ENCODE measurements at regions not wholly inside any gene's neighbourhood (a gene's known extent, or its start where the extent isn't known, plus 50 kb on each side); places are given as distances from the start of the nearest gene placed in this dataset.

DNA sequence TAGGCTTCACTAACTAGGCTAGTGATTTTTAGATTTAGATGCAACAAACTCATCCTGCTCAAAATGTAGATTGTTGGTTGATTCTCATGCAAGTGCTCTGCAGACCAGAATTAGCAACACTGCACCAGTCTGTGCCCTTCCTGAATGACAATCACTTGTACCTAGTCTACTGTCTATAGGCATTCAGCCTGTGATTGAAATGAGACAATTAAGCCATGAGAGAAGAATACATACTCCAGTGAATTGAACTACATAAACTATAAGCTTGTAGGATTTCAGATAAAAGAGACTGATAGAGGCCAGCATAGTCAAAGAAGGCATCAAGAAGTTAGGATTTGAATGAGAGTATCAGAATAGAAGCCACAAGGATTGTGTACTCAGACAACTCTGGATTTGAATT is 138.3 kb upstream of the NRXN1 start:
- Histone ChIP-seq H3K27me3 (no peaks in the 10 kb centered on the region), H3K27ac (no peak overlapping the region), H3K9me3 (no peaks in the 10 kb centered on the region), H3K36me3 (no peaks in the 10 kb centered on the region), H3K4me1 (no peaks in the 10 kb centered on the region), H3K4me3 (no peak overlapping the region)
- no peak for TF ChIP-seq EP300 (IDR thresholded peaks at IDR 0.05)
- TF ChIP-seq, protein P1, sequence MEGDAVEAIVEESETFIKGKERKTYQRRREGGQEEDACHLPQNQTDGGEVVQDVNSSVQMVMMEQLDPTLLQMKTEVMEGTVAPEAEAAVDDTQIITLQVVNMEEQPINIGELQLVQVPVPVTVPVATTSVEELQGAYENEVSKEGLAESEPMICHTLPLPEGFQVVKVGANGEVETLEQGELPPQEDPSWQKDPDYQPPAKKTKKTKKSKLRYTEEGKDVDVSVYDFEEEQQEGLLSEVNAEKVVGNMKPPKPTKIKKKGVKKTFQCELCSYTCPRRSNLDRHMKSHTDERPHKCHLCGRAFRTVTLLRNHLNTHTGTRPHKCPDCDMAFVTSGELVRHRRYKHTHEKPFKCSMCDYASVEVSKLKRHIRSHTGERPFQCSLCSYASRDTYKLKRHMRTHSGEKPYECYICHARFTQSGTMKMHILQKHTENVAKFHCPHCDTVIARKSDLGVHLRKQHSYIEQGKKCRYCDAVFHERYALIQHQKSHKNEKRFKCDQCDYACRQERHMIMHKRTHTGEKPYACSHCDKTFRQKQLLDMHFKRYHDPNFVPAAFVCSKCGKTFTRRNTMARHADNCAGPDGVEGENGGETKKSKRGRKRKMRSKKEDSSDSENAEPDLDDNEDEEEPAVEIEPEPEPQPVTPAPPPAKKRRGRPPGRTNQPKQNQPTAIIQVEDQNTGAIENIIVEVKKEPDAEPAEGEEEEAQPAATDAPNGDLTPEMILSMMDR (IDR thresholded peaks at IDR 0.05), result no peak
- TF ChIP-seq POLR2AphosphoS5 (IDR thresholded peaks at IDR 0.05), result no peak
- TF ChIP-seq POLR2A (IDR thresholded peaks at IDR 0.05), result no peak
- intact Hi-C loops (cut with DNase I), result no loop called here
- no peak for DNase-seq

DNA sequence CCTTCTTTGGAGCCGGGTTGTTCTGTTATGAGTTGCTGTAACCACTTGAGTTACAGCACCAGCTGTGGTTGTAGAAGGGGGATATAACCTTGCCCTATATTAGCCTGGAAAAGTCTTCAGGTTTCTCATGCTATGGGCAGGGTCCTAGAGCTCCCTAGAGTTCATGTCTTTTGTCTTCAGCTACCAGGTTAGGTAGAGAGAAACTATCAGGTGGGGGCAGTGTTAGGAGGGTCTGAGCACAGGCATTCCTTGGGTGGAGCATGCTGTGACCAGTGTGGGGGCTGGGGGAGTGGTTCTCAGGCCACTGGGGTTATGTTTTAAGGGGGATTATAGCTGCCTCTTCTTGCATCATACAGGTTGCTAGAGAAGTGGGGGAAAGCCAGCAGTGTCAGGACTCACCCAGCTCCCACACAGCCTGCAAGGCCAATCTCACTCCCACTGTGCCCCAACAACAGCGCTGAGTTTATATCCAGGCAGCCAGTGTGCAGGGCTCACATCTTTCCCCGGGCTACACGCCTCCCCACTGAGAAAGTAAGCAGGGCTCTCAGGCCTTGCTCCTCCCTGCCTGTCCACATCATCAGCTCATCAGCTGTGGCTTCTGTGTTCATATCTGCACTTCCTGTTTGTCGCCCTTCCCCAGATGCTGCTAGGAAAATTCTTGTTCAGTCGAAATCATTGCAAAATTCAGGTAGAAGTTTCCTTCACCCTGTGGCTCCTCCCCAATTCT is 133.8 kb upstream of the NRXN1 start:
- TF ChIP-seq POLR2A (IDR thresholded peaks at IDR 0.05), result no peak
- TF ChIP-seq, protein P1 (IDR thresholded peaks at IDR 0.05), result no peak
- no peak for TF ChIP-seq EP300 (IDR thresholded peaks at IDR 0.05)
- no peak for TF ChIP-seq POLR2AphosphoS5 (IDR thresholded peaks at IDR 0.05)
- H3K27me3 ChIP-seq, result no peaks in the 10 kb centered on the region
- intact Hi-C loops (cut with DNase I), result no loop called here
- H3K4me3 ChIP-seq, result no peak overlapping the region
- no peaks in the 10 kb centered on the region for H3K4me1 ChIP-seq
- no peaks in the 10 kb centered on the region for H3K36me3 ChIP-seq
- no peaks in the 10 kb centered on the region for H3K9me3 ChIP-seq
- DNase-seq, result no peak
- no peak overlapping the region for H3K27ac ChIP-seq
- 60 to 65% methylated on average over 6 of the region's 6 CpGs for WGBS, 2 donors

DNA sequence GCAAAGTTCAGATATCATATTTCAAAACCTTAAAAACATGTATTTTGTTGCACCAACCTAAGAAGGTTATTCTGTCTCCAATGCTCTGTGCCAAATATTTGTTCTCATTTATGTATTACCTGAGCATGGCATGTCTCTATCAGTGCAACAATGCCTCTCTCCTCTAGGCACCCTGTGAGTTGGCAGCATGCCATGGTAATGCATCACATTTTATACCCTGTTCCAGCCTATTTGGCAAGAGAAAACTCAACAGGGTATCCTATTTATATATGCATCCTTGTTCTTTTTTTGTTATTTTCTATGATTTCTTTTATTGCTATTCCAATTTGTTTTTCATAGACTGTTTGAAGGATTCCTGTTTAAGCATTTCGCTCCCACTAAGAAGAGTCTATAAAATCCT is 126.3 kb upstream of the NRXN1 start:
- intact Hi-C loops (cut with DNase I), result no loop called here
- no peak for DNase-seq
- H3K27ac ChIP-seq, result no peak overlapping the region
- no peaks in the 10 kb centered on the region for H3K36me3 ChIP-seq
- no peaks in the 10 kb centered on the region for H3K9me3 ChIP-seq
- WGBS, 2 donors, result 88 to 90% methylated on average over 1 of the region's 1 CpG
- no peak for TF ChIP-seq POLR2AphosphoS5 (IDR thresholded peaks at IDR 0.05)
- TF ChIP-seq POLR2A (IDR thresholded peaks at IDR 0.05), result no peak
- TF ChIP-seq, protein P1 (IDR thresholded peaks at IDR 0.05), result no peak
- no peak for TF ChIP-seq EP300 (IDR thresholded peaks at IDR 0.05)
- H3K4me1 ChIP-seq, result no peaks in the 10 kb centered on the region
- no peaks in the 10 kb centered on the region for H3K27me3 ChIP-seq
- no peak overlapping the region for H3K4me3 ChIP-seq

DNA sequence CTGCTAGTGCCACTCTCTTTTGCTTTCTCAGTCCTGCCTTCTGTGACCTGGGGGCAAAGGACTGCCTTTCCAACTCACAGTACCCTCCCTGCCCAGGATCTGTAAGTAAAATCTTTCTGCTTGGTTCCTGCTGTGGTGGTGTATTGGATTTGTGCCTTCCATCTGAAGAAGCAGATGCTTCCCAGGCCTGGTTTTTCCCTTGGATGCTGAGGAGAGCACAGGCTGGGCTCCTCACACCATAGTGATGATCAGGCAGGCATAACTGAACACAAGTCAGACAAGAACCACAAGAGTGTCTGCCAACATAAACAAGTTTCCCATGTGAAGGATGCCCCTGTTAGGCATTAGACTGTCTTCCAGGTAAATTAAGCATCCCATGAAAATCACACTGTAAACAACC is 121.3 kb upstream of the NRXN1 start:
- Histone ChIP-seq H3K4me3 (no peak overlapping the region), H3K27ac (no peak overlapping the region), H3K9me3 (peaks cover 0 to 3% (median 0%) of the 10 kb centered on the region in 4 donors), H3K36me3 (no peaks in the 10 kb centered on the region), H3K27me3 (no peaks in the 10 kb centered on the region), H3K4me1 (no peaks in the 10 kb centered on the region)
- intact Hi-C loops (cut with DNase I), result no loop called here
- DNase-seq, result no peak
- no peak for TF ChIP-seq EP300 (IDR thresholded peaks at IDR 0.05)
- TF ChIP-seq POLR2A (IDR thresholded peaks at IDR 0.05), result no peak
- TF ChIP-seq POLR2AphosphoS5 (IDR thresholded peaks at IDR 0.05), result no peak
- TF ChIP-seq, protein P1 (IDR thresholded peaks at IDR 0.05), result no peak

Measured in sigmoid colon (tissue), 6 donors.